Liver (tissue), 8 donors: ENCODE measurements at regions not wholly inside any gene's neighbourhood (a gene's known extent, or its start where the extent isn't known, plus 50 kb on each side); places are given as distances from the start of the nearest gene placed in this dataset.

Experiments used
- DNase-seq: peaks from one replicate; pipeline ENCODE4 v3.0.0-alpha.2; 2017; ENCODE audit warnings: low spot score
- H3K27ac ChIP-seq, 2 donors: one replicate each; pipeline ENCODE4 v1.7.0; 2013; ENCODE audit warnings: inconsistent platforms in 2 of 2, low read length in 2 of 2, control low read depth in 1 of 2, low read depth in 1 of 2, mild to moderate bottlenecking in 1 of 2
- H3K27me3 ChIP-seq, 4 donors: one replicate each; pipeline versions ENCODE4 v1.6.1 to v1.7.0; 2013; ENCODE audit warnings: low read length in 3 of 4, inconsistent platforms in 1 of 4, mild to moderate bottlenecking in 1 of 4, moderate library complexity in 1 of 4; ENCODE audit not compliant: control insufficient read depth in 4 of 4, insufficient read depth in 4 of 4
- H3K36me3 ChIP-seq, 4 donors: one replicate each; pipeline versions ENCODE4 v1.6.1 to v1.7.0; 2013; ENCODE audit warnings: low read length in 3 of 4, mild to moderate bottlenecking in 3 of 4, low read depth in 1 of 4, moderate library complexity in 1 of 4; ENCODE audit not compliant: control insufficient read depth in 4 of 4, insufficient read depth in 3 of 4
- H3K4me1 ChIP-seq, 4 donors: one replicate each; pipeline versions ENCODE4 v1.6.1 to v1.7.0; 2013; ENCODE audit warnings: low read length in 3 of 4, mild to moderate bottlenecking in 3 of 4, moderate library complexity in 1 of 4; ENCODE audit not compliant: control insufficient read depth in 4 of 4, insufficient read depth in 4 of 4
- H3K4me3 ChIP-seq, 3 donors: one replicate each; pipeline versions ENCODE4 v1.6.1 to v1.7.0; 2013; ENCODE audit warnings: low read length in 3 of 3, control low read depth in 1 of 3, low read depth in 1 of 3, mild to moderate bottlenecking in 1 of 3
- H3K9ac ChIP-seq, 2 donors: one replicate each; pipeline ENCODE4 v1.7.0; 2013; ENCODE audit warnings: low read length in 2 of 2, mild to moderate bottlenecking in 2 of 2, moderate library complexity in 2 of 2, control low read depth in 1 of 2, low read depth in 1 of 2
- H3K9me3 ChIP-seq, 4 donors: one replicate each; pipeline versions ENCODE4 v1.6.1 to v1.7.0; 2013; ENCODE audit warnings: low read length in 3 of 4; ENCODE audit not compliant: control insufficient read depth in 4 of 4
- CTCF ChIP-seq: fragments of 150-350 bp; IDR thresholded peaks from 2 replicates; pipeline ENCODE4 v1.5.1; 2017; ENCODE audit warnings: improper control_type of control experiment, low read depth, low read length; ENCODE audit not compliant: missing input control
- EGR1 ChIP-seq, 2 donors: IDR thresholded peaks; 2 replicates each; pipeline ENCODE4 v1.6.1; 2016 to 2018; ENCODE audit warnings: antibody characterized with exemption in 2 of 2, low read depth in 2 of 2
- FOXA2 ChIP-seq: IDR thresholded peaks from 2 replicates; pipeline ENCODE4 v1.6.1; 2016; ENCODE audit warnings: antibody characterized with exemption
- GABPA ChIP-seq, 2 donors: IDR thresholded peaks in 1 of 2; conservative IDR thresholded peaks in 1 of 2; 2 replicates each; pipeline ENCODE4 v1.6.1; 2016; ENCODE audit warnings: antibody characterized with exemption in 2 of 2, mild to moderate bottlenecking in 1 of 2, moderate library complexity in 1 of 2
- HNF4A ChIP-seq, 2 donors: conservative IDR thresholded peaks; 2 replicates each; pipeline ENCODE4 v1.6.1; 2016; ENCODE audit warnings: antibody characterized with exemption in 2 of 2, mild to moderate bottlenecking in 2 of 2
- HNF4G ChIP-seq: IDR thresholded peaks from 2 replicates; pipeline ENCODE4 v1.6.1; 2016; ENCODE audit warnings: antibody characterized with exemption
- NR2F2 ChIP-seq: IDR thresholded peaks from 2 replicates; pipeline ENCODE4 v1.6.1; 2016; ENCODE audit warnings: antibody characterized with exemption
- RAD21 ChIP-seq, 2 donors: IDR thresholded peaks; 2 replicates each; pipeline ENCODE4 v1.6.1; 2016; ENCODE audit warnings: antibody characterized with exemption in 2 of 2, mild to moderate bottlenecking in 2 of 2
- REST ChIP-seq: IDR thresholded peaks from 2 replicates; pipeline ENCODE4 v1.6.1; 2016; ENCODE audit warnings: antibody characterized with exemption, mild to moderate bottlenecking
- RXRA ChIP-seq, 2 donors: IDR thresholded peaks; 2 replicates each; pipeline ENCODE4 v1.6.1; 2017 to 2018; ENCODE audit warnings: antibody characterized with exemption in 2 of 2, mild to moderate bottlenecking in 1 of 2
- SP1 ChIP-seq: IDR thresholded peaks from 2 replicates; pipeline ENCODE4 v1.6.1; 2018; ENCODE audit warnings: antibody characterized with exemption, mild to moderate bottlenecking
- YY1 ChIP-seq: IDR thresholded peaks from 2 replicates; pipeline ENCODE4 v1.6.1; 2016; ENCODE audit warnings: antibody characterized with exemption, mild to moderate bottlenecking
- ZBTB33 ChIP-seq: IDR thresholded peaks from 2 replicates; pipeline ENCODE4 v1.6.1; 2016; ENCODE audit warnings: antibody characterized with exemption
- WGBS: extraction: QIAGEN DNeasy Blood & Tissue Kit; methylation state at CpG from one replicate; pipeline ENCODE4 v1.1.7; 2013; 5-methylcytosine and 5-hydroxymethylcytosine counted together
- TF ChIP-seq, protein P1 (sequence below): IDR thresholded peaks from 2 replicates; pipeline ENCODE4 v1.6.1; 2016; ENCODE audit warnings: antibody characterized with exemption
- TF ChIP-seq, protein P2 (sequence below): IDR thresholded peaks from 2 replicates; pipeline ENCODE4 v1.6.1; 2016; ENCODE audit warnings: antibody characterized with exemption
- donor health status: healthy.
- donor health status: healthy.
- donor health status: healthy.
- donor health status: healthy.
- donor health status: healthy.

- DNase-seq = no peak
These were observed 100.0 kb upstream of the GLS start for GRCh38 chr2:190780594-190780993.

GRCh38 chr2:190781604-190782198 is 98.9 kb upstream of the GLS start:
- Histone ChIP-seq H3K36me3 (no peaks in the 10 kb centered on the region), H3K4me1 (peaks cover 0 to 13% (median 11%) of the 10 kb centered on the region in 4 donors), H3K9me3 (peaks cover 0 to 6% (median 0%) of the 10 kb centered on the region in 4 donors), H3K9ac (no peak overlapping the region), H3K27me3 (no peaks in the 10 kb centered on the region), H3K27ac (no peak overlapping the region), H3K4me3 (no peak overlapping the region)
- peak; percentile 17 to 42 for TF ChIP-seq HNF4A (conservative IDR thresholded peaks at IDR 0.05)
- TF ChIP-seq RAD21 (IDR thresholded peaks at IDR 0.05) = peak; percentile 88
- peak; percentile 66 for TF ChIP-seq CTCF
- no peak for TF ChIP-seq ZBTB33
- TF ChIP-seq, protein P1, sequence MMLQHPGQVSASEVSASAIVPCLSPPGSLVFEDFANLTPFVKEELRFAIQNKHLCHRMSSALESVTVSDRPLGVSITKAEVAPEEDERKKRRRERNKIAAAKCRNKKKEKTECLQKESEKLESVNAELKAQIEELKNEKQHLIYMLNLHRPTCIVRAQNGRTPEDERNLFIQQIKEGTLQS = no peak
- DNase-seq = peak; percentile 54
- 26% methylated on average over 4 of the region's 4 CpGs for WGBS

More at GRCh38 chr2:190780594-190780993, 100.0 kb upstream of the GLS start:
- TF ChIP-seq RXRA (IDR thresholded peaks at IDR 0.05) (no peak), HNF4A (conservative IDR thresholded peaks at IDR 0.05) (peak; percentile 36 to 56)
- H3K9me3 ChIP-seq = peaks cover 0 to 6% (median 0%) of the 10 kb centered on the region in 4 donors
- H3K27ac ChIP-seq = no peak overlapping the region
- H3K4me1 ChIP-seq = peaks cover 0 to 13% (median 11%) of the 10 kb centered on the region in 4 donors
- H3K4me3 ChIP-seq = no peak overlapping the region
- no peaks in the 10 kb centered on the region for H3K36me3 ChIP-seq
- WGBS = 55% methylated on average over 1 of the region's 1 CpG
- no peak overlapping the region for H3K9ac ChIP-seq
- H3K27me3 ChIP-seq = no peaks in the 10 kb centered on the region

GRCh38 chr2:190782264-190782663 is 98.4 kb upstream of the GLS start:
- DNase-seq = no peak
- Histone ChIP-seq H3K36me3 (no peaks in the 10 kb centered on the region), H3K9me3 (peaks cover 0 to 6% (median 0%) of the 10 kb centered on the region in 4 donors), H3K27me3 (no peaks in the 10 kb centered on the region), H3K9ac (no peak overlapping the region), H3K27ac (no peak overlapping the region), H3K4me3 (no peak overlapping the region), H3K4me1 (peaks cover 0 to 13% (median 11%) of the 10 kb centered on the region in 4 donors)
- WGBS = 84% methylated on average over 2 of the region's 2 CpGs
- no peak for TF ChIP-seq CTCF
- TF ChIP-seq HNF4G = no peak
- TF ChIP-seq NR2F2 = no peak
- TF ChIP-seq REST = no peak
- TF ChIP-seq HNF4A (conservative IDR thresholded peaks at IDR 0.05) = no peak
- TF ChIP-seq, protein P2, sequence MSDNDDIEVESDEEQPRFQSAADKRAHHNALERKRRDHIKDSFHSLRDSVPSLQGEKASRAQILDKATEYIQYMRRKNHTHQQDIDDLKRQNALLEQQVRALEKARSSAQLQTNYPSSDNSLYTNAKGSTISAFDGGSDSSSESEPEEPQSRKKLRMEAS = no peak
- no peak for TF ChIP-seq SP1
- TF ChIP-seq, protein P1 = no peak
- no peak for TF ChIP-seq FOXA2
- no peak for TF ChIP-seq YY1
- no peak for TF ChIP-seq EGR1 (IDR thresholded peaks at IDR 0.05; ENCODE audit: low read depth in 2 of 2)
- TF ChIP-seq RAD21 (IDR thresholded peaks at IDR 0.05) = no peak
- no peak for TF ChIP-seq GABPA (IDR thresholded peaks at IDR 0.05 in 1 of 2, conservative IDR thresholded peaks at IDR 0.05 in 1 of 2)
